ENCODE measurements at regions not wholly inside any gene's neighbourhood (a gene's known extent, or its start where the extent isn't known, plus 50 kb on each side); places are given as distances from the start of the nearest gene placed in this dataset.

GRCh38 chr6:84280030-84280429 lies 52.6 kb upstream of the CEP162 start:
- no peak overlapping the region for H3K9ac ChIP-seq (ENCODE audit: low read depth, low read length, poor library complexity)
- no peak overlapping the region for H2BK5ac ChIP-seq (ENCODE audit: low read length)
- H3K27ac ChIP-seq (replicated peaks; ENCODE audit: low read length), result no peak overlapping the region
- no peak overlapping the region for H3K23ac ChIP-seq (ENCODE audit: low read depth, low read length, poor library complexity)
- H2BK12ac ChIP-seq (ENCODE audit: low read length), result no peak overlapping the region
- no peaks in the 10 kb centered on the region for H3K36me3 ChIP-seq (replicated peaks in 1 of 2; ENCODE audit: control insufficient read depth in 2 of 2, insufficient read depth in 2 of 2, low read length in 2 of 2)
- H3K4me1 ChIP-seq (ENCODE audit: control insufficient read depth in 2 of 2, insufficient read depth in 1 of 2, low read depth in 1 of 2, low read length in 2 of 2), result no peaks in the 10 kb centered on the region
- peaks cover 0 to 2% of the 10 kb centered on the region in 2 donors for H3K9me3 ChIP-seq (replicated peaks in 1 of 2; ENCODE audit: control insufficient read depth in 2 of 2, insufficient read depth in 1 of 2, low read depth in 1 of 2, low read length in 2 of 2)
- no peak overlapping the region for H3K4me2 ChIP-seq (ENCODE audit: insufficient read depth, low read length, poor library complexity, severe bottlenecking)
- no peak overlapping the region for H2BK120ac ChIP-seq (ENCODE audit: low read depth, low read length)
- H4K8ac ChIP-seq (ENCODE audit: low read depth, low read length), result no peak overlapping the region
- no peaks in the 10 kb centered on the region for H3K79me1 ChIP-seq (ENCODE audit: low read depth, low read length)
- no peak overlapping the region for H3K4me3 ChIP-seq (ENCODE audit: low read length in 2 of 2)
- no peak overlapping the region for H3K14ac ChIP-seq (ENCODE audit: low read length)
- H2BK15ac ChIP-seq (ENCODE audit: low read length), result no peak overlapping the region
- no peak overlapping the region for H3K18ac ChIP-seq (ENCODE audit: low read length)
- no peak overlapping the region for H2AFZ ChIP-seq (ENCODE audit: low read length)
- no peak overlapping the region for H3K4ac ChIP-seq (ENCODE audit: low read length)
- no peak overlapping the region for H4K91ac ChIP-seq (ENCODE audit: low read depth, low read length, poor library complexity)
- no peak for DNase-seq (ENCODE audit: low spot score)
- no peak overlapping the region for H2AK5ac ChIP-seq (ENCODE audit: low read depth, low read length)
- no peaks in the 10 kb centered on the region for H3K27me3 ChIP-seq (ENCODE audit: control insufficient read depth in 3 of 3, insufficient read depth in 3 of 3, low read depth in 1 of 3, low read length in 3 of 3)

DNA sequence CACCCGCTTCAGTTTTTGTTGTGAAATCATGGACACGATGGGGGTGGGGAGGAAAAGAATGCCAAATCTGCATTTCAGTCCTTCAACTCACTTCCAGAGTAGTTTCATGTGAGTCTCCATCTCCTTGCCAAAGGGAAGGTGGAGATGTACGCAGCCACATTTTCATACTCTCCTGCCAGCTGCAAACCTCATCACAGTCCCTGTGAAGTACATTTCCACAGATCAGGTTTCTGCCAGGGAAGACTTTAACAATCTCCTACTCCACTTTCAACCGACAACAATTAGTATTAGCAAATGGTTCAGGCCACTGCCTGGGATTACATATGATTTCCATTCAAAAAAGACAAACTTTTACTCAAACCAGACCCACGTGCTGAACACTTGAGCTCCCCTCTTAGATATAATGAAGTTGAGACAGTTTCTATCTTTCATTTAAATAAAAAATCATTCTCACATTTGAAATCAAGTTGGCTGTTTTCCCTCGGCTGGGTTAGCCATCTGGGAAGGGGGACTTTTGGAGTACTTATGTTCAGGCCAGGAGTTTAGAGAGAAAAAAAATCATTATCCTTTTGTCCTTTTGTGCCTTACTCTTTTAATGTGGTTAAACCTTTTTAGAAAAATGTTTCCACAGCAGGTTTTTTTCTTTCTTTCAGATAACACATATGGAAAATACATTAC lies 51.0 kb upstream of the CEP162 start:
- Histone ChIP-seq H3K36me3 (replicated peaks in 1 of 2; ENCODE audit: control insufficient read depth in 2 of 2, insufficient read depth in 2 of 2, low read length in 2 of 2) (no peaks in the 10 kb centered on the region), H3K27me3 (ENCODE audit: control insufficient read depth in 3 of 3, insufficient read depth in 3 of 3, low read depth in 1 of 3, low read length in 3 of 3) (no peaks in the 10 kb centered on the region), H3K14ac (ENCODE audit: low read length) (no peak overlapping the region), H3K23ac (ENCODE audit: low read depth, low read length, poor library complexity) (no peak overlapping the region), H2AK5ac (ENCODE audit: low read depth, low read length) (no peak overlapping the region), H3K4me3 (ENCODE audit: low read length in 2 of 2) (no peak overlapping the region), H2BK5ac (ENCODE audit: low read length) (no peak overlapping the region), H3K4ac (ENCODE audit: low read length) (no peak overlapping the region), H2BK12ac (ENCODE audit: low read length) (no peak overlapping the region), H4K91ac (ENCODE audit: low read depth, low read length, poor library complexity) (no peak overlapping the region), H2AFZ (ENCODE audit: low read length) (peak overlapping the region; percentile 29), H2BK120ac (ENCODE audit: low read depth, low read length) (no peak overlapping the region), H3K9ac (ENCODE audit: low read depth, low read length, poor library complexity) (no peak overlapping the region), H3K18ac (ENCODE audit: low read length) (no peak overlapping the region), H3K79me1 (ENCODE audit: low read depth, low read length) (no peaks in the 10 kb centered on the region), H3K27ac (replicated peaks; ENCODE audit: low read length) (no peak overlapping the region), H3K9me3 (replicated peaks in 1 of 2; ENCODE audit: control insufficient read depth in 2 of 2, insufficient read depth in 1 of 2, low read depth in 1 of 2, low read length in 2 of 2) (peaks cover 0 to 2% of the 10 kb centered on the region in 2 donors), H2BK15ac (ENCODE audit: low read length) (no peak overlapping the region), H3K4me1 (ENCODE audit: control insufficient read depth in 2 of 2, insufficient read depth in 1 of 2, low read depth in 1 of 2, low read length in 2 of 2) (no peaks in the 10 kb centered on the region), H4K8ac (ENCODE audit: low read depth, low read length) (no peak overlapping the region), H3K4me2 (ENCODE audit: insufficient read depth, low read length, poor library complexity, severe bottlenecking) (no peak overlapping the region)
- WGBS, 2 donors (ENCODE audit: extremely low coverage in 2 of 2, insufficient read length in 2 of 2, insufficient replicate concordance in 1 of 2), result no CpG with 5 or more reads among the region's 6 CpGs
- no peak for DNase-seq (ENCODE audit: low spot score)

Data from neuronal stem cell (in vitro differentiated cells).